HG03066 (cell line): ENCODE measurements at regions not wholly inside any gene's neighbourhood (a gene's known extent, or its start where the extent isn't known, plus 50 kb on each side); places are given as distances from the start of the nearest gene placed in this dataset.

ENCODE experiments used
- ATAC-seq: cut with Tn5 transposase; IDR thresholded peaks from one replicate; pipeline ENCODE4 v1.9.1; 2021; ENCODE audit warnings: low read depth; ENCODE audit not compliant: unreplicated experiment

- no peak for ATAC-seq
Measured at GRCh38 chr5:19352120-19352519, 635.9 kb downstream of the CDH18 start.

- no peak for ATAC-seq
Measured at GRCh38 chr5:19369048-19369447, 619.0 kb downstream of the CDH18 start.

GRCh38 chr5:19369561-19369960 lies 618.4 kb downstream of the CDH18 start:
- no peak for ATAC-seq

GRCh38 chr5:19370655-19371386 lies 617.2 kb downstream of the CDH18 start:
- no peak for ATAC-seq

DNA sequence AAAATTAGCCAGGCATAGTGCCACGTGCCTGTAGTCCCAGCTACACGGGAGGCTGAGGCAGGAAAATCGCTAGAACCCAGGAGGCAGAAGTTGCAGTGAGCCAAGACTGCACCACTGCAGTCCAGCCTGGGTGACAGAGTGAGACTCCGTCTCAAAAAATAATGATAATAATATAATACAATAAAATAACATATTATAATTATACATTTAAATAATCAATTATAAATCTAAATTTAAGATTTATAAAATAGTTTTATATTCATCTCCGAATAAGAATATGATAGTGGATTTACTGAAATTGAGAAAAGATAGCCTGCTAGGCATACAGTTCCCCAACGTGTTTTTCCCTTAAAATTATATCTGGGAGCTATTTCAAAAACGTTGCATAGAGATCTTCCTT lies 599.6 kb downstream of the CDH18 start:
- ATAC-seq, result no peak

- ATAC-seq, result no peak
Measured at GRCh38 chr5:19401032-19401431, 587.0 kb downstream of the CDH18 start.

DNA sequence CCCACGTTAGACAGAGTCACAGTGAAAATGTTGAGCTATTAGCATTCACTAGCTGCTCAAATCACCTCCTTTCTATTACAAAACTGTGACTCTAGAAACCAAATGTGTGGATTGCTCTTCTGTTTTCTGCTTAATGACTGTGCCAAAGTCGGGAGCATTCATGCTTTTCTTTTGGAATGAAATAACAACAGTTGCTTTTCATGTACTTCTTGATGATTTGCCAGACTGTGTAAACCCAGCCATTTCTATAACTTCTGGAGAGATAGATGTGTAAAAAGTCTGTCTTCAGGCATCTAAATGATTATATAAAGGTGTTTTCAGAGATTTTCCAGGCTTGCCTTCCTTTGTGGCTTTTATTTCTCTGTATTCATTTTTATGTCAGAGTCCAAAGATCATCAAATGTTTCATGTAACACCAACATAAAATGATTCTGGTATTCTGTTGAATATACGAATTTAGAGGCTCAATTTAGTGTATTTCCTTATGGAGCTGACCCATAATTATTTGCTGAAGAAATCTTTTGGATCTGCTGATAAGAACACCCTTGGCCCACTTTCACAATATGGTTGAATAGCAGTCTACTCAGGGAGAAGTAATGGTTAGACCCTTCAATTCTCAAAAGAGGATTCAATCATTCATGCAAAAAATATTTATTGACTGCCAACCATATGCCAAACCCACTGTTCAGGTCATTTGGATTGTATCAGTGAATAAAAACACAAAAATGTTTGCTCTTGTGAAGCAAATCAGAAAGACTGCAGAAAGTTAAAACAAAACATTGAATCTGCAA lies 581.2 kb downstream of the CDH18 start:
- ATAC-seq, result no peak

DNA sequence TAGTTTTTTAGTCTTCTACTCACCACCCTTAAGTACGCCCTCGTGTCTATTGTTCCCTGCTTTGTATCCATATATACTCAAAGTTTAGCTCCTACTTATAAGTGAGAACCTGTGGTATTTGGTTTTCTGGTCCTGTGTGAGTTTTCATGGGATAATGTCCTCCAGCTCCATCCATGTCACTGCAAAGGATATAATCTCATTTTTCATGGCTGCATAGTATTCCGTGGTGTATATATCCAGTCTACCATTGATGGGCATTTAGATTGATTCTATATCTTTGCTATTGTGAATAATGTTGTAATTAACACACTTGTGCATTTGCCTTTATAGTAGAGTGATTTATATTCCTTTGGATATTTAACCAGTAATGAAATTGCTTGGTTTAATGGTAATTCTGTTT lies 579.9 kb downstream of the CDH18 start:
- no peak for ATAC-seq

GRCh38 chr5:19411936-19412335 lies 576.1 kb downstream of the CDH18 start:
- ATAC-seq, result no peak
